ENCODE measurements at regions not wholly inside any gene's neighbourhood (a gene's known extent, or its start where the extent isn't known, plus 50 kb on each side); places are given as distances from the start of the nearest gene placed in this dataset.

GRCh38 chr11:134923441-134923840 lies 511.4 kb upstream of the B3GAT1 start:
- no peak overlapping the region for H3K4me3 ChIP-seq (ENCODE audit: low read depth, low read length)
- TF ChIP-seq CTCF (IDR thresholded peaks at IDR 0.05; ENCODE audit: low read depth, low read length) (no peak), MYC (IDR thresholded peaks at IDR 0.05; ENCODE audit: low read depth, low read length) (no peak), MAX (IDR thresholded peaks at IDR 0.05; ENCODE audit: low read depth, low read length) (no peak), POLR2A (IDR thresholded peaks at IDR 0.05; ENCODE audit: extremely low read depth, insufficient read length) (no peak)

GRCh38 chr11:134921938-134922337 lies 509.9 kb upstream of the B3GAT1 start:
- no peak overlapping the region for H3K4me3 ChIP-seq (ENCODE audit: low read depth, low read length)
- TF ChIP-seq POLR2A (IDR thresholded peaks at IDR 0.05; ENCODE audit: extremely low read depth, insufficient read length) (no peak), MYC (IDR thresholded peaks at IDR 0.05; ENCODE audit: low read depth, low read length) (no peak), CTCF (IDR thresholded peaks at IDR 0.05; ENCODE audit: low read depth, low read length) (no peak), MAX (IDR thresholded peaks at IDR 0.05; ENCODE audit: low read depth, low read length) (no peak)
- no peak for DNase-seq (ENCODE audit: low read depth)

More at GRCh38 chr11:134923441-134923840, 511.4 kb upstream of the B3GAT1 start:
- no peak for DNase-seq (ENCODE audit: low read depth)

- DNase-seq (ENCODE audit: low read depth): no peak
- no peak overlapping the region for H3K4me3 ChIP-seq (ENCODE audit: low read depth, low read length)
- TF ChIP-seq MYC (IDR thresholded peaks at IDR 0.05; ENCODE audit: low read depth, low read length) (no peak), POLR2A (IDR thresholded peaks at IDR 0.05; ENCODE audit: extremely low read depth, insufficient read length) (no peak), MAX (IDR thresholded peaks at IDR 0.05; ENCODE audit: low read depth, low read length) (no peak), CTCF (IDR thresholded peaks at IDR 0.05; ENCODE audit: low read depth, low read length) (no peak)
Measured at GRCh38 chr11:134920851-134921608, 509.0 kb upstream of the B3GAT1 start.

GRCh38 chr11:134916421-134917213 lies 504.6 kb upstream of the B3GAT1 start:
- DNase-seq (ENCODE audit: low read depth): no peak
- no peak overlapping the region for H3K4me3 ChIP-seq (ENCODE audit: low read depth, low read length)
- TF ChIP-seq POLR2A (IDR thresholded peaks at IDR 0.05; ENCODE audit: extremely low read depth, insufficient read length): no peak
- TF ChIP-seq CTCF (IDR thresholded peaks at IDR 0.05; ENCODE audit: low read depth, low read length): no peak
- TF ChIP-seq MAX (IDR thresholded peaks at IDR 0.05; ENCODE audit: low read depth, low read length): no peak

- H3K4me3 ChIP-seq (ENCODE audit: low read depth, low read length): no peak overlapping the region
- TF ChIP-seq CTCF (IDR thresholded peaks at IDR 0.05; ENCODE audit: low read depth, low read length): no peak
- TF ChIP-seq MAX (IDR thresholded peaks at IDR 0.05; ENCODE audit: low read depth, low read length): no peak
- no peak for TF ChIP-seq MYC (IDR thresholded peaks at IDR 0.05; ENCODE audit: low read depth, low read length)
- no peak for TF ChIP-seq POLR2A (IDR thresholded peaks at IDR 0.05; ENCODE audit: extremely low read depth, insufficient read length)
- DNase-seq (ENCODE audit: low read depth): no peak
Measured at GRCh38 chr11:134915881-134916280, 503.8 kb upstream of the B3GAT1 start.

All from NB4 (cell line).